ENCODE measurements at regions not wholly inside any gene's neighbourhood (a gene's known extent, or its start where the extent isn't known, plus 50 kb on each side); places are given as distances from the start of the nearest gene placed in this dataset.

DNA sequence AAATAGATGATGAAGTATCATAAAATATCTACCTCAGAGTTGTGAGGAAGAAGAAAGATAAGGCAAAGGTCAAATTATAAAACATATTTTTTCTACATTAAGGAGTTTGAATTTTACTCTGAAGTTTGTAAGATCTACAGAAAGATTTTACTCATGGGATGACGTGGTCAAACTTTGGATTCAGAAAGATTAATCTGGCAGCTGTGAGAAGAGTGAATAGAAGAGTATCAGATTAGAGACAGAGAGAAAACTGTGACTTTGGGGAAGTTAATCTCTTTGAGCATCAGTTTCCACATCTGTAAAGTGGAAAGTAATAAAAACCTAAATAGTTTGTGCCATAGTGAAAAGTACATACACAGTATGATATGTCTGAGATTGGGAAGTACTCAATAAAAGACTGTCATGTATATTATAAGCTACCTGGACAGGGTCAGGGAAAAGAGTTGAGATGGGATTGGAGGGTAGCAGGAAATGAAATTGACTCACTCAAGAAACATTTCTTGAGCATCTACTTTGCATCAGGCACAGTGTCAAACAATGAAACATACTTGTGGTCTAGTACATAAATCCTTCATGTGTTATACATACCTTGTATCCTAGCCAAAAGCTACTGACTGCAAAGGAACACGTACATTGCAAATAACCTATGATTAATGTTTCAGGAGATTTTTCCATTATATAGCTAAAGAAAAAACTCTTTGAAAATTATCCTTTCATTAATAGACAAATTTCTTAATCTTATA is 222.1 kb downstream of the TMEM200A start:
- no peak for DNase-seq (ENCODE audit: low read depth in 1 of 2, low spot score in 1 of 2)
- Histone ChIP-seq H3K27me3 (ENCODE audit: insufficient read depth, poor library complexity, severe bottlenecking) (no peaks in the 10 kb centered on the region), H3K4me3 (replicated peaks; ENCODE audit: insufficient read depth, low read length) (no peak overlapping the region), H3K27ac (replicated peaks) (no peak overlapping the region)
- no peak for TF ChIP-seq REST (IDR thresholded peaks at IDR 0.05; ENCODE audit: insufficient replicate concordance, low read depth)
- TF ChIP-seq POLR2AphosphoS5 (IDR thresholded peaks at IDR 0.05; ENCODE audit: low read depth) = no peak
- no peak for TF ChIP-seq CTCF (IDR thresholded peaks at IDR 0.05; ENCODE audit: insufficient read depth, low read length)
- TF ChIP-seq SPI1 (IDR thresholded peaks at IDR 0.05; ENCODE audit: borderline replicate concordance, low read depth) = no peak
- TF ChIP-seq GABPA (IDR thresholded peaks at IDR 0.05; ENCODE audit: low read depth) = no peak

- Histone ChIP-seq H3K27ac (replicated peaks) (no peak overlapping the region), H3K27me3 (ENCODE audit: insufficient read depth, poor library complexity, severe bottlenecking) (no peaks in the 10 kb centered on the region), H3K4me3 (replicated peaks; ENCODE audit: insufficient read depth, low read length) (no peak overlapping the region)
- TF ChIP-seq SPI1 (IDR thresholded peaks at IDR 0.05; ENCODE audit: borderline replicate concordance, low read depth) = no peak
- DNase-seq (ENCODE audit: low read depth in 1 of 2, low spot score in 1 of 2) = no peak
Observed at GRCh38 chr6:130593200-130593599, 227.4 kb downstream of the TMEM200A start.

DNA sequence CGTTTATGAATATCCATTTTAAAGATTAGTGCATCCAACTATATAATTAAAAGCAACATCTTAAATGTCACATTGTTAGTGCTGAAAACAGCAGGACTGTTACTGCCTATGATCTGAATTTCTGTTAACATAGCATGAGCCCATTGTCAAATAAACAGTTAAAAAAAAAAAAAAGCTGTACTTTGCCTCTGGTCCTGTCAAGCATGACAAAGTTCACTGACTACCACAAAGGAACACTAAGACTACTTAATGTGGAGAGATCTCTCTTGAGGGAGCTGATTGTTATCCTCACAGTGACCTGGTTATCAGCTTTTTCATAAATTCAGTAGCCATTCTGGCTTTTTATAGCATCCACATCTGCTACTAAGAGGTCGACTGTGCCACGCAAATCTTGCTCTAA is 228.1 kb downstream of the TMEM200A start:
- Histone ChIP-seq H3K4me3 (replicated peaks; ENCODE audit: insufficient read depth, low read length) (no peak overlapping the region), H3K27ac (replicated peaks) (no peak overlapping the region), H3K27me3 (ENCODE audit: insufficient read depth, poor library complexity, severe bottlenecking) (no peaks in the 10 kb centered on the region)
- no peak for DNase-seq (ENCODE audit: low read depth in 1 of 2, low spot score in 1 of 2)
- no peak for TF ChIP-seq CTCF (IDR thresholded peaks at IDR 0.05; ENCODE audit: insufficient read depth, low read length)
- TF ChIP-seq POLR2AphosphoS5 (IDR thresholded peaks at IDR 0.05; ENCODE audit: low read depth) = no peak
- TF ChIP-seq SPI1 (IDR thresholded peaks at IDR 0.05; ENCODE audit: borderline replicate concordance, low read depth) = no peak
- TF ChIP-seq REST (IDR thresholded peaks at IDR 0.05; ENCODE audit: insufficient replicate concordance, low read depth) = no peak
- TF ChIP-seq GABPA (IDR thresholded peaks at IDR 0.05; ENCODE audit: low read depth) = no peak

GRCh38 chr6:130598021-130598989 is 228.9 kb upstream of the SMLR1 start:
- TF ChIP-seq SPI1 (IDR thresholded peaks at IDR 0.05; ENCODE audit: borderline replicate concordance, low read depth) (no peak), REST (IDR thresholded peaks at IDR 0.05; ENCODE audit: insufficient replicate concordance, low read depth) (no peak)
- Histone ChIP-seq H3K27me3 (ENCODE audit: insufficient read depth, poor library complexity, severe bottlenecking) (no peaks in the 10 kb centered on the region), H3K4me3 (replicated peaks; ENCODE audit: insufficient read depth, low read length) (no peak overlapping the region), H3K27ac (replicated peaks) (no peak overlapping the region)
- DNase-seq (ENCODE audit: low read depth in 1 of 2, low spot score in 1 of 2) = no peak
